Hepatic stellate cell (primary cell): ENCODE measurements at regions not wholly inside any gene's neighbourhood (a gene's known extent, or its start where the extent isn't known, plus 50 kb on each side); places are given as distances from the start of the nearest gene placed in this dataset.
"Not testable (repeated sequence)": the region's sequence is repeated elsewhere in the genome, so short reads cannot be mapped to it uniquely, and the experiment has no call there.

Experiments used
- DNase-seq: peaks from one replicate; pipeline ENCODE4 v3.0.0; 2011; ENCODE audit warnings: low spot score

DNA sequence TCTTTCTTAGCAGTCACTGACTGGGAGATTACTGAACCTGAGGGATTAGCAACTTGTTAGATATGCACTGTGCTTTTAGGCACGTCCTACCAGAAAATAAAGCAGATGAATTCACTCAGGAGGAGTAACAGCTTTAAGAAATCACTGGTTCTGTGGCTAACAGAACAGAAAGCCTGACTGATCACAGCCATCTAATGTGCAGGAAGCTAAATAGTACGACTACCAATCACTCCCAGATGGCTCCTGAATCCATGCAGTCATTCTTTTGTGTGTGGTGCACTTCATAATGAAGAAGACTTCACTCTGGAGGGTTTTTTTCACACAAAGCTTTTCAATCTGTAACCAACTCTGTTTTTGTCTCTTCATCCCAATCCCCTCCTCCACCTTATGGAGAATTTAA, 305.3 kb upstream of the INTU start:
- DNase-seq = no peak

GRCh38 chr4:127335073-127335620, 297.6 kb upstream of the INTU start:
- no peak for DNase-seq

DNA sequence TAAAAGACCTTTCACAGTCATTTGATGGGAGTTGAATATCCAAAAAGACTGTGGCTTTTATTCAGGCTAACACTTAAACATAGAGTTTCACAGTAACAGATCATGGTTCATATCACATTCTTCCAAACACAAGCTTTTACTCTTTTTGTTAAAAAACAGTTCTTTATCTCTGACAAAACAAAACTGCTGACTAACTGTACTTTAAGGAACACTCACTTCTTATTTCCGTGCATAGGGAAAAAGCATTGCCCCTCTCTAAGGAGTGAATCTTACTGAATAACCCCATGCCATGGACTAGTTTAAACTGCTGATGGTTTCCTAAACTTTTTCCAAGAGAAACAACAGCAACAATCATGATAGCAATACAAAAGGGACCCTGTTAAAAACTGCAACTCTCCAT, 297.0 kb upstream of the INTU start:
- no peak for DNase-seq

GRCh38 chr4:127343123-127343522, 289.6 kb upstream of the INTU start:
- DNase-seq = not testable (repeated sequence)

DNA sequence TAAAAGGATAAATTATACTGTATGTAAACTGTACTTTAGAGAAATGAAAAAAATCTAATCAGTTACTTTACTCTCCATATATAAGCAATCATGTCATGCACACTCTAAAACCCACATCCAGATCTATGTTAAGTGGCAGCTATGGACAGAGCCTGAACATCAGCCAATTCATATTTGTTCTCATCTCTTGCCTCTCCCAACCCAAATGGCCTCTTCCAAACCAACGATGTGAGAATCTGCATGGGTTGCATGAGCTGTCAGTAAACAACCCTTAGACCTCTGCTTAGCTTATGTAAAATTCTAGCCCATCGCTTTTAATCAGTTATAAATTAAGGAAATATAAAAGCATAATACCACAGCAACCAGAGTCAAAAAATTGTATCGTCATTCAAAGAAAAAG, 288.7 kb upstream of the INTU start:
- DNase-seq = no peak

GRCh38 chr4:127347936-127348335, 284.8 kb upstream of the INTU start:
- no peak for DNase-seq

DNA sequence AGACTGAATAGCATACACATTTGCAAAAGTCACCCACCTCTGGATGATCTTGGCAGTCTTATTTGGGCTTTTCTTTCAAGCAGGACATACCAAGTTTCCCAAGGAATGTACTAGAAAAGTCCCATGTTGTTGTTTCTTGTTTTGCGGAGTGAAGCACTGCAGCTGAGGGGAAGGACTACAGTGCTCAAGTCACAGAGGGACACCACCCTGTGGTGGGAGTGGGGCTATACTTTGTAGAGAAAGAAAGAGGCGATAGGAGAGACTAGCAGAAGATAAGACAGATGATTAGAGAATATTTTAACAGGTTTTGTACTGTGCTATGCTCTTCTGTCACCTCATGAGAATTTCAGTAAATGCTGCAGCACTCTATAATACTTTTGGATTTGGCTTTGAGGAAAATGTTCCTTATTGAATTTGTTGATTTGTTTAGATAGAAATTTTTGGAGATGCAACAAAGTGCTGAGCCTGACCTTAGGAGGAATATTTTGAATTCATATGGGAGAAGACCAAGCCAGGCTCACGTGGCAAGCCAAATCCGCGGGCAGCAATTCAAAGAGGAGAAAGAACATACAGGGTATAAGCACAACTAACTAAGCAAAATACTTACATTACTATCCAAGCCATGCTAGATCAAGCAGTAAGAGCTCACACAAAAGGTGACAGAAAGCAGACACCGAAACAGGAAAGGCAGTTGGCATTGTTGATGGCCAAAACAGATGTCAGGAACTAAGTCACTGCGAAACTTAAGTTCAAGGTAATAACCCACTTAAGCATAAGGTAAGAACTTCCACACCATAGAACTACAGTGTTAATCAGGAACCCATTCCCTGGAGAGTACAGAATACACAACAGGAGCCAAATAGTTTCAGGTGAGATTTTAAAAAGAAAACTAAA, 280.3 kb upstream of the INTU start:
- DNase-seq = no peak

DNA sequence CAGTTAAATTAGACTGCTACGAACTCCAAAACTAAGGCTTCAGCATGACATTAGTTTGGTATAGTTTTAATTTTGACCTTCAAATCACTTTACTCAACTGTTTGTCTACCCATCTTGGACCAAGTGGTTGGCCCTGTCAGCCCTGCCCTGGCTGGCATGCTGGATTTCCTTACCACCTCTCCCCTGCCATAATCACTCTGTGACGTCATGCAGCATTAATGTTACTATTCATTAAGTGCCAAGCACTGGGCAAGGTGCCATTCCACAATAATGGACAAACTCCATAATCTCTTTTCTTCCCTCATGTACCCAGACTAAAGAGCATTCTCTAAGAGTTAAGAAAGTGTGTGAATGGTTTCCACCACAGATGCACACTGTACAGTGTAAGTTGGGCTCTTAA, 277.0 kb upstream of the INTU start:
- no peak for DNase-seq

- DNase-seq = no peak
Observed at GRCh38 chr4:127357765-127358164, 275.0 kb upstream of the INTU start.

DNA sequence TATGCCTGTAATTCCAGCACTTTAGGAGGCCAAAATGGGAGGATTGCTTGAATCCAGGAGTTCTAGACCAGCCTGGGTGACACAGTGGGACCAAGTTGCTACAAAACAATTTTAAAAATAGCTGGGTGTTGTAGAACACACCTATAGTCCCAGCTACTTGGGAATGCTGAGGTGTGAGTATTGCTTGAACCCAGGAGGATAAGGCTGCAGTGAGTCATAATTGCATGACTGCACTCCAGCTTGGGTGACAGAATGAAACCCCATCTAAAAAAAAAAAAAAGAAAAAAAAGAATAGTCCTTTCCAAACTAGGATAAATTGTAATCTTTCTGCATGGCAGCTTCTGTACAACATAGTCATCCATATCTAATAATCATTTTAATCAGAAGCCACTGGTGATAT, 270.1 kb upstream of the INTU start:
- no peak for DNase-seq

DNA sequence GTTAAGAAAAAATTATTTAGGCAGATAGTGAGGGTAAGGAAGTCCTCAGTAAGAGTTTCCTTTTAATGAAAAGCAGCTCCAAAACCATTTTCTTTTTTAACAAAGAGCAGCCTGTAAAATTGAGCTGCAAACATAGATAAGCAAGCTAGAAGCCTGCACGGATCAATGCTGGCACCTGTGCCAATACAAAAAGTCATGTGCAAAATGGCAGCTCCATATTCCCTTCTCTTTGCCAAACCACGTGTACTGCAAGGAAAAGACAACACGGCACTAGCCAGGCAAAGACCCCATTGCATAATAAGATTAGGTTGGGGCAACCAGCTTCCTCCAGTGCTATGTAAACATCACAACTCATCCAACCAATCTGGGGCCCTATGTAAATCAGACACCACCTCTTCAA, 268.4 kb upstream of the INTU start:
- no peak for DNase-seq

GRCh38 chr4:127364911-127365310, 267.8 kb upstream of the INTU start:
- no peak for DNase-seq

DNA sequence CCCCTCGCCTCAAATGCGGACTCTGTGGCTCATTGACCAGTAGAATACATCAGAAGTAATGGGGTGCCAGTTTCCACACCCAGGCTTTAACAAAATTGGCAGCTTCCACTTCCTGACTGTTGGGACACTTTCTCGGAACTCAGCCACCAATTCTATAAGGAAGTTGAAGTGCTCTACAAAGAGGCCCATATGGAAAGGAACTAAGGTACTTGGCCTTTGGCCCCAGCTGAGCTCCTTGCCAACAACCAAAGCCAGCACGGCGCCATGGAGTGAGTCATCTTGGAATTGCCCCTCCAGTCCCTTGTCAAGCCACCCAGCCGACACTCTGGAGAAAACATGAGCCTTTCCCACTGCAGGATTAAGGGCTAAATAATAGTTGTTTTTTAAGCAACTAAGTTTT, 262.2 kb upstream of the INTU start:
- no peak for DNase-seq

DNA sequence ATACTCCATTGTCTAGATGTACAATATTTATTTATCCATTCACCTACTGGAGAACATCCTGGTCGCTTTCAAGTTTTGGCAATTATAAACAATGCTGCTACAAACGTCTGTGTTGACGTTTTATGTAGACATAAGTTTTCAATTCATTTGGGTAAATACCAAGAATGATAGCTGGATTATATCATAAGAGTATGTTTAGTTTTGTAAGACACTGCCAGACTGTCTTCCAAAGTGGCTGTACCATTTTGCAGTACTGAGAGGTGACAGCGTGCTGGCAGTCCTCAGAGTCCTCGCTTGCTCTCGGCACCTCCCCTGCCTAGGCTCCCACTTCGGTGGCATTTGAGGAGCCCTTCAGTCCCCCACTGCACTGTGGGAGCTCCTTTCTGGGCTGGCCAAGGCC, 253.3 kb upstream of the INTU start:
- DNase-seq = no peak

GRCh38 chr4:127379948-127380347, 252.8 kb upstream of the INTU start:
- not testable (repeated sequence) for DNase-seq

DNA sequence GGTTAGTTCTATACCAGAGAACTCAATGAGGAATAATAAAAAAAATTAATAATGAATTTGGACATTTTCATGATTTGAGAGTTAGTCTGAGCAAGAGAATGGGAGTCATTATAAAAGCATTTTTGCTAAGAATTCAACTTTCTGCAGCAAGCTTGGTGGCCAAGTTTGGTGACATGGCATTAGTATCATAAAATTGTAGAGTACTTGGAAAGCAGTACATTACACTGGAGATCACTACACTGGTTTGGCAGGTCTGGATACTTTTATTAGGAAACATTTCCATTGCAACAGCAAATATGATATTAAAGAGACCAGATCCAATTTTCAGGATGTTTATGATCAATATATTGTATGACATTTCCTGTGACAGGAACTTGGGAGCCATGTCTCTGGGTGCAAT, 249.1 kb upstream of the INTU start:
- DNase-seq = no peak

DNA sequence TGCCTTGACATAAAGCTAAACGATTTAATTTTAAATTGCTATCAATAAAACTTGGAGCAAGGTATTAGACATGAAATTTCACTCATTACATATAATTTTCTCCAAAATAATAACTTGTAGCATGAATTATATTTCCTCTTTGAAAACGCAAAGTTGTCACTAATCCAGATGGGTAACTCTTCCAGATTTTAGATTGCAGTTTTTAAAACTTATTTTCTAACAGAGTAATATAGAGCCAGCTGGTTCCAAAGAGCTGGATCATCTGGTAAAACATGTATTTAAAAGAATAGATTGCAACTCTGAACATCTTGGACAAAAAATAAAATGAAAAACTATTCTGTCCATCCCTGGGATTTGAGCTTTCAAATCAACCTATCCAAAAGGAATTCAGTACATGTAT, 238.2 kb upstream of the INTU start:
- DNase-seq = no peak

GRCh38 chr4:127400276-127400675, 232.5 kb upstream of the INTU start:
- DNase-seq = no peak

- DNase-seq = peak; percentile 2
Observed at GRCh38 chr4:127400731-127401346, 231.9 kb upstream of the INTU start.

DNA sequence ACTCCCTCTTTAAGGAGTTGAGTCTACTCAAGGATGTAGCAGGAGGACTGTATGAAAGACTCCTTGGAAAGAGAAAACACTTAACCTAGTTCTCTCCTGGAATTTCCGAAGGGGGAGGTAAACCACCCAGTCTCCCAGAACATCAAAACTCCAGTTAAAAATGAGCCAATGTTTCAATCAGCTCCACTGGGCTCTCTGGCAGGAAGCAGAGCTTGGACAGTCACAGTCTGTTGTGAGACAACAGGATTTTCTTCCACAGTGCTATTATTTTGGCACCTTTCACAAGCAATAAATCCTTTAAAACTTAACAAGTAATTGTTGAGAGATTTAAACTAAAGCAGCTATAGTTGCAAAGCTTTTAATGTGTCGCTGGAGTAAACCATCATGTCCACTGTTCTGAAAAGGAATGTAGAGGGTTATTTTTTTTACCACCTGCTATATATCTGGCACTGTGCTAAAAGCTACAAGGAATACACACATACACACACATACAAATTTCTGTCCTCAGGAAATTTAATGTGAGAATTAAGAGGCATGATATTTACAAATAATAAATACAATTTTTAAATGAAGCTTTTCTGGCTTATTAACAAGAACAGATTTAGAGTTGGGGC, 229.2 kb upstream of the INTU start:
- DNase-seq = no peak

DNA sequence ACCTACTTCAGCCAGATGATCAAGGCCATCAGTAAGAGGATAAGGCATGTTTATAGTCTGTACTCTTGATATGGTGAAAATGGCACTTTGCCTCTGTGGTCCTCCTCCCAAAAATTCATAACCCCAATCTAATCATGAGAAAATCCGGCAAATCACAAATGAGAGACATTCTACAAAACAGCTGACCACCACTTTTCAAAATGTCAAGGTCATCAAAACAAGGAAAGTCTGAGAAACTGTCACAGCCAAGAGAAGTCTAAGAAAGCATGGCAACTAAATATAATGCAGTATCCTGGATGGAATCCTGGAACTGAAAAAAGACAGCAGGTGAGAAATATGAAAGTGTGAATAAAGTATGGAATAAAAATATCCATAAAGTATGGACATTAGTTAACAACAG, 226.6 kb upstream of the INTU start:
- DNase-seq = no peak

DNA sequence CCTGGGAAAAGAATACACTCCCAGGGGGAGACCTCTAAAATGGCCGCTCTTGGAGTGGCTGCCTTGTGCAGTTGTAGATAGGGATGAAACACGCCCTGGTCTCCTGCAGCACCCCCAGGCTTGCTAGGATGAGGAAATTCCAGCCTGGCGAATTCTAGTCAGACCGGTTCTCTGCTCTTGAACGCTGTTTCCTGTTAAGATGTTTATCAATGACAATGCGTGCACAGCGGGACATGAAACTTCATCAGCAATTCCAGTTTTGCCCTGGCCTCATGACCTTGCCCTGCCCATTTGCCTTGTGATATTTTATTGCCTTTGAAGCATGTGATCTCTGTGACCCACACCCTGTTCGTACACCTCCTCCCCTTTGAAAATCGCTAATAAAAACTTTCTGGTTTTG, 225.2 kb upstream of the INTU start:
- not testable (repeated sequence) for DNase-seq

- DNase-seq = no peak
Observed at GRCh38 chr4:127410201-127410600, 222.6 kb upstream of the INTU start.
